Endodermal cell (in vitro differentiated cells): ENCODE measurements at regions not wholly inside any gene's neighbourhood (a gene's known extent, or its start where the extent isn't known, plus 50 kb on each side); places are given as distances from the start of the nearest gene placed in this dataset.

ENCODE experiments used
- DNase-seq: peaks from one replicate; pipeline ENCODE4 v3.0.0-alpha.2; 2017
- H3K27ac ChIP-seq: 2 replicates; pipeline ENCODE4 v1.5.1; 2013; ENCODE audit warnings: mild to moderate bottlenecking, low read depth, low read length, moderate library complexity
- H3K27me3 ChIP-seq: 2 replicates; pipeline ENCODE4 v1.6.1; 2013; ENCODE audit warnings: mild to moderate bottlenecking, low read length, moderate library complexity; ENCODE audit not compliant: insufficient read depth, control insufficient read depth, poor library complexity, severe bottlenecking
- H3K36me3 ChIP-seq: 2 replicates; pipeline ENCODE4 v1.7.0; 2013; ENCODE audit warnings: mild to moderate bottlenecking, low read length, moderate library complexity; ENCODE audit not compliant: control insufficient read depth, insufficient read depth
- H3K4me1 ChIP-seq: one replicate; pipeline ENCODE4 v1.7.0; 2013; ENCODE audit warnings: low read length; ENCODE audit not compliant: control insufficient read depth, insufficient read depth
- H3K4me3 ChIP-seq: 2 replicates; pipeline ENCODE4 v1.5.1; 2013; ENCODE audit warnings: mild to moderate bottlenecking, low read length, moderate library complexity
- H3K9ac ChIP-seq: 2 replicates; pipeline ENCODE4 v1.6.1; 2013; ENCODE audit warnings: mild to moderate bottlenecking, low read length, moderate library complexity; ENCODE audit not compliant: poor library complexity, severe bottlenecking; ENCODE audit errors: extremely low read depth
- H3K9me3 ChIP-seq: 2 replicates; pipeline ENCODE4 v1.6.1; 2013; ENCODE audit warnings: mild to moderate bottlenecking, low read length, moderate library complexity; ENCODE audit not compliant: control insufficient read depth
- H3K27ac Mint-ChIP-seq: 2 replicates; pipeline ENCODE4 v1.8.0; 2020; ENCODE audit warnings: mixed read lengths
- H3K27me3 Mint-ChIP-seq: 2 replicates; pipeline ENCODE4 v1.8.0; 2021; ENCODE audit warnings: mild to moderate bottlenecking, mixed read lengths; ENCODE audit not compliant: insufficient read depth
- H3K36me3 Mint-ChIP-seq: 2 replicates; pipeline ENCODE4 v1.8.0; 2020; ENCODE audit warnings: low read depth, mixed read lengths
- H3K4me1 Mint-ChIP-seq: 2 replicates; pipeline ENCODE4 v1.8.0; 2020; ENCODE audit warnings: mixed read lengths
- H3K4me3 Mint-ChIP-seq: 2 replicates; pipeline ENCODE4 v1.8.0; 2020; ENCODE audit warnings: mild to moderate bottlenecking, moderate library complexity, mixed read lengths
- H3K9me3 Mint-ChIP-seq: 2 replicates; pipeline ENCODE4 v1.8.0; 2020; ENCODE audit warnings: mild to moderate bottlenecking, mixed read lengths
- CTCF ChIP-seq: fragments of 200-600 bp; sonication (generic); conservative IDR thresholded peaks from 2 replicates; pipeline ENCODE4 v1.5.0; 2021; ENCODE audit warnings: antibody characterized with exemption, mild to moderate bottlenecking
- WGBS, 2 experiments: methylation state at CpG; one replicate each; pipeline versions ENCODE4 v1.1.5 to v1.1.7; 2013; ENCODE audit warnings: missing lambda C conversion rate in 2 of 2, mixed read lengths in 1 of 2; ENCODE audit not compliant: insufficient coverage in 1 of 2, insufficient read length in 1 of 2; 5-methylcytosine and 5-hydroxymethylcytosine counted together

GRCh38 chr12:63480186-63480585, 188.1 kb downstream of the DPY19L2 start:
- Mint-ChIP-seq H3K4me1 (no peaks in the 10 kb centered on the region), H3K27ac (no peak overlapping the region), H3K9me3 (no peaks in the 10 kb centered on the region), H3K4me3 (no peak overlapping the region), H3K36me3 (no peaks in the 10 kb centered on the region), H3K27me3 (no peaks in the 10 kb centered on the region)
- 100% methylated on average over 1 to 2 of the region's 2 CpGs for WGBS, 2 experiments
- Histone ChIP-seq H3K27ac (no peak overlapping the region), H3K9ac (no peak overlapping the region), H3K4me3 (no peak overlapping the region), H3K27me3 (no peaks in the 10 kb centered on the region), H3K9me3 (no peaks in the 10 kb centered on the region), H3K4me1 (no peaks in the 10 kb centered on the region), H3K36me3 (no peaks in the 10 kb centered on the region)
- DNase-seq, result no peak
- no peak for TF ChIP-seq CTCF

GRCh38 chr12:63470161-63470560, 198.1 kb downstream of the DPY19L2 start:
- H3K4me1 ChIP-seq, result no peaks in the 10 kb centered on the region
- no peaks in the 10 kb centered on the region for H3K36me3 ChIP-seq
- Mint-ChIP-seq H3K9me3 (peaks cover 16% of the 10 kb centered on the region), H3K4me3 (no peak overlapping the region), H3K36me3 (no peaks in the 10 kb centered on the region), H3K4me1 (no peaks in the 10 kb centered on the region), H3K27ac (no peak overlapping the region), H3K27me3 (no peaks in the 10 kb centered on the region)
- H3K27me3 ChIP-seq, result no peaks in the 10 kb centered on the region
- TF ChIP-seq CTCF, result no peak
- no peak overlapping the region for H3K27ac ChIP-seq
- no peak overlapping the region for H3K4me3 ChIP-seq
- peaks cover 17% of the 10 kb centered on the region for H3K9me3 ChIP-seq
- WGBS, 2 experiments, result 88% methylated on average over 1 of the region's 1 CpG; no CpG with 5 or more reads in 1 of the 2 experiments
- no peak overlapping the region for H3K9ac ChIP-seq
- no peak for DNase-seq

- Histone ChIP-seq H3K9ac (no peak overlapping the region), H3K36me3 (no peaks in the 10 kb centered on the region), H3K27ac (no peak overlapping the region), H3K4me3 (no peak overlapping the region), H3K4me1 (no peaks in the 10 kb centered on the region), H3K27me3 (no peaks in the 10 kb centered on the region), H3K9me3 (peaks cover 22% of the 10 kb centered on the region)
- Mint-ChIP-seq H3K4me3 (no peak overlapping the region), H3K27ac (no peak overlapping the region), H3K36me3 (no peaks in the 10 kb centered on the region), H3K9me3 (peaks cover 24% of the 10 kb centered on the region), H3K27me3 (no peaks in the 10 kb centered on the region), H3K4me1 (no peaks in the 10 kb centered on the region)
- DNase-seq, result no peak
- 76 to 79% methylated on average over 4 of the region's 4 CpGs for WGBS, 2 experiments
- TF ChIP-seq CTCF, result no peak
Measured at GRCh38 chr12:63467951-63468350, 200.3 kb downstream of the DPY19L2 start.
